ENCODE measurements at regions not wholly inside any gene's neighbourhood (a gene's known extent, or its start where the extent isn't known, plus 50 kb on each side); places are given as distances from the start of the nearest gene placed in this dataset.

DNA sequence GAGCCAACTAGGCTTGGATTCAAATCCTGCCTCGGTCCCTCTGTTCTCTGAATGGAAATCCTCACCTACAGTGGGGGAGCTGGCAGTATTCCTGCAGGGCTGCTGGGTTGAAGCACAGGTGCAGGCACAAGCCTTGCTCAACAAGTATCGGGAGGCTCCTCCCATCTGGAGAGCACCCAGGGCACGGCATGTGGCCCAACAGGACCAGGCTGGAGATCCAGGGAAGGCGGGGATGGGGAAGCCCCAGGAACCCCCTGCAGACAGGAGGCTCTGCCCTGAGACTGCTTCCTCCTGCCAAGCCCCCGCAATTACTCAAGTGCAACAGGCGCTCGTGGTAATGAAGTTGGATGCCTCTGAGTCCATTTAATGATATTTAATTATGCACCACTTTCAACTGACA is 128.0 kb upstream of the VSTM2B start:
- Mint-ChIP-seq H3K4me3 (no peak overlapping the region), H3K27me3 (peaks cover 36% of the 10 kb centered on the region), H3K27ac (ENCODE audit: low read depth) (no peak overlapping the region), H3K4me1 (peaks cover 5% of the 10 kb centered on the region), H3K36me3 (ENCODE audit: insufficient read depth) (no peaks in the 10 kb centered on the region), H3K9me3 (no peaks in the 10 kb centered on the region)
- no peak for DNase-seq (ENCODE audit: low spot score in 2 of 2)
- ATAC-seq (replicated peaks; ENCODE audit: extremely low read depth, poor library complexity, severe bottlenecking): no peak

- no peaks in the 10 kb centered on the region for H3K9me3 Mint-ChIP-seq
- no peaks in the 10 kb centered on the region for H3K36me3 Mint-ChIP-seq (ENCODE audit: insufficient read depth)
- ATAC-seq (replicated peaks; ENCODE audit: extremely low read depth, poor library complexity, severe bottlenecking): no peak
- no peak overlapping the region for H3K27ac Mint-ChIP-seq (ENCODE audit: low read depth)
- peaks cover 5% of the 10 kb centered on the region for H3K4me1 Mint-ChIP-seq
- H3K27me3 Mint-ChIP-seq: peaks cover 47% of the 10 kb centered on the region
- H3K4me3 Mint-ChIP-seq: no peak overlapping the region
- DNase-seq (ENCODE audit: low spot score in 2 of 2): no peak
Observed at GRCh38 chr19:29399804-29400203, 126.0 kb upstream of the VSTM2B start.

DNA sequence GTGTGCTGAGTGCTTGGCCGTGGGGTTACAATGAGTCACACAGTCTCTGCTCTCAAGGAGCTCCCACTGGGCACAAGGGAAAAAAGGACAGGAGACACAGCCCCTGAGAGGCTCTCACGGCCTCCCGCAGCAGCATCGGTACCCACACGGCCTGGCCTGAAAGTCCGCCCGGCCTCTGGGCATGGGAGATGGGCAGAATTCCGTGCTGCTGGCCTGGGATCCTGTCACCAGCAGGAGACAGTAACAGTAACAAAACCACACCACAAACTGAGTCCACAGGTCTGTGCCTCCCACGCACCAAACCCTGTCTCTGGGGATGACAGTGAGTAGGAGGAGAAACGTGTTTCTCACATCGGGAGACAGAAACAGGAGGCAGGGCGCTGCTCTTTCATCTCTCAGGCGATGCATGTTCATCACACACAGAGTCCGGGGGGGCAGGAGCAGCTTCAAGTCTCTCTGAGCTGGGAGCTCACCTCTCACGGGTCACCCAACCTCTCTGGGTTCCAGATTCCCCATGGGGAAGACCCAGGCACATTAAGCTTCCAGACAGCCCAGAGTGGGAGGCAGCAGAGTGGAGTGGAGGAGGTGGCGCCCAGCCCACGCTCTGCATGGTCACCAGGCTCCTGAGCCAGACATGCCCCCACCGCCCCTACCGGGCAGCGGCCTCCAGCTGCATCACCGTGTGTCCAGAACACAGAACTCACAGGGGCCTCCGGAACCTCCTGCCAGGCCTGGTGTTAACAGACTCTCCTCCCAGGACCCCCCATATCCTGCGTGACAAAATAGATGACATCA is 124.7 kb upstream of the VSTM2B start:
- Mint-ChIP-seq H3K4me1 (peaks cover 5% of the 10 kb centered on the region), H3K9me3 (no peaks in the 10 kb centered on the region), H3K36me3 (ENCODE audit: insufficient read depth) (no peaks in the 10 kb centered on the region), H3K27me3 (peaks cover 44% of the 10 kb centered on the region), H3K27ac (ENCODE audit: low read depth) (no peak overlapping the region), H3K4me3 (no peak overlapping the region)
- no peak for DNase-seq (ENCODE audit: low spot score in 2 of 2)
- no peak for ATAC-seq (replicated peaks; ENCODE audit: extremely low read depth, poor library complexity, severe bottlenecking)

DNA sequence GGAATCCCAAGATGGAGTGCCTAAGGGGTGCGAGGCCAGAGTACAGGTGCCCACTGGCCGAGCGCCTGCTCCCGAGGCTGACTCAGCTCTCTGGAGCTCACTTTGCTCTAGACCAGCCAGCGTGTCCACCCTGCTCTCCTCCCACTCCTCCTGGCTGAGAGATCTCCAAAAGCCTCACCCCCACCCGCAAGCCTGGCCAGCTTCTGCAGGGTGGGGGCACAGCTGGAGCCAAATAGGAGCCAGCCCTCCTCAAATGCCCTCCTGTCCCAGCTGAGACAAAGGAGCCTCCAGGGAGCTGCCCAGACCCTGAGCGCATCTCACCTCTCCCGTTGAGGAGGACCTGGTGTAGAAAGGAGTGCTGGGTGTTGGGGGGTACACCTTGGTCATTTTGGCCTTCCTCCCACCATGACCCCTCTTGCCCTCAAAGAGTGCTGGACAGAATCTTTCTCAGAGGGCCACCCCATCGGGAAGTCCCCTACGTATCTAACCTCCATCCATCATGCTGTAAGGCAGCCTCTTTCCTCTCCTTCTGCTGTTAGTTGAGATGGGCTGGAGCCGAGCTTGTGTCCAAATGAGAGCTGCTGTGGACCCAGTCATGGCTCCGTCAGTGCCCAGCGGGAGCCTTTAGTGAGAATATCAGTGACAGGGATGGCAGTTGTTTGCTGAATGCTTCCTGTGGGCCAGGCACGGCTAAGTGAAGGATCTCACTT is 123.9 kb upstream of the VSTM2B start:
- Mint-ChIP-seq H3K4me1 (peaks cover 5% of the 10 kb centered on the region), H3K27ac (ENCODE audit: low read depth) (no peak overlapping the region)

GRCh38 chr19:29402563-29402962 is 123.2 kb upstream of the VSTM2B start:
- no peak overlapping the region for H3K4me3 Mint-ChIP-seq
- DNase-seq (ENCODE audit: low spot score in 2 of 2) (no peak), ATAC-seq (replicated peaks; ENCODE audit: extremely low read depth, poor library complexity, severe bottlenecking) (no peak)
- H3K36me3 Mint-ChIP-seq (ENCODE audit: insufficient read depth): no peaks in the 10 kb centered on the region
- H3K27me3 Mint-ChIP-seq: peaks cover 53% of the 10 kb centered on the region
- no peaks in the 10 kb centered on the region for H3K9me3 Mint-ChIP-seq
- H3K27ac Mint-ChIP-seq (ENCODE audit: low read depth): no peak overlapping the region
- H3K4me1 Mint-ChIP-seq: peaks cover 5% of the 10 kb centered on the region

More for the DNA sequence above, 123.9 kb upstream of the VSTM2B start:
- no peaks in the 10 kb centered on the region for H3K9me3 Mint-ChIP-seq
- no peak for DNase-seq (ENCODE audit: low spot score in 2 of 2)
- H3K36me3 Mint-ChIP-seq (ENCODE audit: insufficient read depth): no peaks in the 10 kb centered on the region
- H3K27me3 Mint-ChIP-seq: peaks cover 47% of the 10 kb centered on the region
- H3K4me3 Mint-ChIP-seq: no peak overlapping the region
- ATAC-seq (replicated peaks; ENCODE audit: extremely low read depth, poor library complexity, severe bottlenecking): no peak

- Mint-ChIP-seq H3K4me3 (no peak overlapping the region), H3K36me3 (ENCODE audit: insufficient read depth) (no peaks in the 10 kb centered on the region), H3K9me3 (no peaks in the 10 kb centered on the region), H3K4me1 (peaks cover 5% of the 10 kb centered on the region), H3K27ac (ENCODE audit: low read depth) (no peak overlapping the region), H3K27me3 (peaks cover 45% of the 10 kb centered on the region)
- no peak for DNase-seq (ENCODE audit: low spot score in 2 of 2)
- ATAC-seq (replicated peaks; ENCODE audit: extremely low read depth, poor library complexity, severe bottlenecking): no peak
Observed at GRCh38 chr19:29404015-29404414, 121.8 kb upstream of the VSTM2B start.

- Mint-ChIP-seq H3K27me3 (peaks cover 38% of the 10 kb centered on the region), H3K4me3 (no peak overlapping the region), H3K36me3 (ENCODE audit: insufficient read depth) (no peaks in the 10 kb centered on the region), H3K27ac (ENCODE audit: low read depth) (no peak overlapping the region), H3K4me1 (no peaks in the 10 kb centered on the region), H3K9me3 (no peaks in the 10 kb centered on the region)
- ATAC-seq (replicated peaks; ENCODE audit: extremely low read depth, poor library complexity, severe bottlenecking) (no peak), DNase-seq (ENCODE audit: low spot score in 2 of 2) (no peak)
Observed at GRCh38 chr19:29404951-29405727, 120.7 kb upstream of the VSTM2B start.

- peaks cover 40% of the 10 kb centered on the region for H3K27me3 Mint-ChIP-seq
Observed at GRCh38 chr19:29405728-29405995, 120.1 kb upstream of the VSTM2B start.

DNA sequence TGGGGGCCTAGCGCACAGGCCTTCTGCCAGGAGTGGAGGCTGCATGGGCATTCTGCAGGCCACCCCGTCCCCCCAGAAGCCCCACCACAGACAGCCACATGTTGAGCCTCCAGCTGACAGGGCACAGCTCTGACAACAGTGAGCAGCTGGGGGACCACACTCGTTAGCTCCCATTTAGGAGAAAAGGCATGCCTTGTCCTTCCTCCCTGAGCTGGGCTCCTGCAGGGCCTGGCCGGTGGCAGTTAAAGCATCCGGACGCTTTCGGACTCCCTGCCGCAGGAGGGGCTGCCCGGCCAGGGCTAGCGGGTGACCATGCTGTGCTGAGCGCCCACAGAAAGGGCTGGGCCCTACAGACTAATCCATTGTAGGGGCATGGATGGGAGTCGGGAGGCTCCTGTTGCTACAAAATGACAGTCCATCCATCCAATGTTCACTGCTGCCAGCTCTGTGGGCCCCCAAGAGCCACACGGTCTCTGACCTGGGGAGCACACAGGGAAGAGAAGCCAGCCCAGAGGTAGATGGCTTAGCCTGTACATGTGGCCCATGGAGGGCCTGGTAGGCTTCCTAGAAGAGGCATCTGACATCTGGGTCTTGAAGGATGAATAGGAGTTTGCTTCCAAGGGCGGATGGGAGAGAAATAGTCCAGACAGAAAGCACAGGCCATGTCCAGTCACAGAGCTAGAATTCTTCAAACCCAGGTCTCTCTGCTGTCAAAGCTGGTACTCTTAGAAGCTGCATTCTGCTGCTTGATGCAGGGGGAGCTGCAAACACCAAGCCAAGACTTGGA is 116.5 kb upstream of the VSTM2B start:
- no peak for ATAC-seq (replicated peaks; ENCODE audit: extremely low read depth, poor library complexity, severe bottlenecking)
- no peak for DNase-seq (ENCODE audit: low spot score in 2 of 2)
- no peak overlapping the region for H3K27ac Mint-ChIP-seq (ENCODE audit: low read depth)
- H3K27me3 Mint-ChIP-seq: peaks cover 38% of the 10 kb centered on the region
- H3K36me3 Mint-ChIP-seq (ENCODE audit: insufficient read depth): no peaks in the 10 kb centered on the region
- no peaks in the 10 kb centered on the region for H3K9me3 Mint-ChIP-seq
- H3K4me3 Mint-ChIP-seq: no peak overlapping the region
- no peaks in the 10 kb centered on the region for H3K4me1 Mint-ChIP-seq

More at GRCh38 chr19:29405728-29405995, 120.1 kb upstream of the VSTM2B start:
- ATAC-seq (replicated peaks; ENCODE audit: extremely low read depth, poor library complexity, severe bottlenecking) (no peak), DNase-seq (ENCODE audit: low spot score in 2 of 2) (no peak)
- Mint-ChIP-seq H3K36me3 (ENCODE audit: insufficient read depth) (no peaks in the 10 kb centered on the region), H3K27ac (ENCODE audit: low read depth) (no peak overlapping the region), H3K4me3 (no peak overlapping the region), H3K9me3 (no peaks in the 10 kb centered on the region), H3K4me1 (no peaks in the 10 kb centered on the region)

DNA sequence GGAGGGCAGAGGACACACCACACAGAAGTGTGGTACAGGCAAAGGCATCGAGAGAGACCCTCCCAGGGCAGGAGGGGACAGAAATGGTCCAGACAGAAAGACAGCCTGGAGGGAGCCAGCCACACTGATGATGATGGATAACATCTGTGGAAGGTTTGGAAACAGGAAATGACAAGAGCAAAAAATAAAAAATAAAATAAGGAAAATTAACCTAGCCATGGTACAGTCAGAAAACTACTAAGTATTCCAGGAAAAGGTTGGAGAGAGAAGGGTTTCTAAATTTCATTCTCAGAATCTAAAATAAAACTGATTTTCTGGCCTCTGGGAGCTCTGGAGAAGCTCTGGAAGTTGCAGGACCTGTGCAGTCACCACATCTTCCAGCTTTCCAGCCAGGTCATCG is 115.2 kb upstream of the VSTM2B start:
- no peaks in the 10 kb centered on the region for H3K4me1 Mint-ChIP-seq
- ATAC-seq (replicated peaks; ENCODE audit: extremely low read depth, poor library complexity, severe bottlenecking) (no peak), DNase-seq (ENCODE audit: low spot score in 2 of 2) (no peak)
- H3K27me3 Mint-ChIP-seq: peaks cover 32% of the 10 kb centered on the region
- no peak overlapping the region for H3K4me3 Mint-ChIP-seq
- no peaks in the 10 kb centered on the region for H3K9me3 Mint-ChIP-seq
- H3K27ac Mint-ChIP-seq (ENCODE audit: low read depth): peak overlapping the region; percentile 22
- no peaks in the 10 kb centered on the region for H3K36me3 Mint-ChIP-seq (ENCODE audit: insufficient read depth)

GRCh38 chr19:29411113-29411581 is 114.6 kb upstream of the VSTM2B start:
- no peaks in the 10 kb centered on the region for H3K4me1 Mint-ChIP-seq
- DNase-seq (ENCODE audit: low spot score in 2 of 2) (no peak), ATAC-seq (replicated peaks; ENCODE audit: extremely low read depth, poor library complexity, severe bottlenecking) (no peak)
- H3K36me3 Mint-ChIP-seq (ENCODE audit: insufficient read depth): peaks cover under 1% of the 10 kb centered on the region
- H3K4me3 Mint-ChIP-seq: no peak overlapping the region
- H3K27ac Mint-ChIP-seq (ENCODE audit: low read depth): no peak overlapping the region
- H3K27me3 Mint-ChIP-seq: peaks cover 33% of the 10 kb centered on the region
- H3K9me3 Mint-ChIP-seq: no peaks in the 10 kb centered on the region

GRCh38 chr19:29413435-29413834 is 112.4 kb upstream of the VSTM2B start:
- Mint-ChIP-seq H3K4me3 (no peak overlapping the region), H3K27ac (ENCODE audit: low read depth) (no peak overlapping the region), H3K4me1 (no peaks in the 10 kb centered on the region), H3K36me3 (ENCODE audit: insufficient read depth) (peaks cover 2% of the 10 kb centered on the region), H3K9me3 (no peaks in the 10 kb centered on the region), H3K27me3 (peaks cover 28% of the 10 kb centered on the region)
- no peak for ATAC-seq (replicated peaks; ENCODE audit: extremely low read depth, poor library complexity, severe bottlenecking)
- no peak for DNase-seq (ENCODE audit: low spot score in 2 of 2)

Measured in central memory CD8-positive, alpha-beta T cell (primary cell).